Neural progenitor cell (in vitro differentiated cells): ENCODE measurements at regions not wholly inside any gene's neighbourhood (a gene's known extent, or its start where the extent isn't known, plus 50 kb on each side); places are given as distances from the start of the nearest gene placed in this dataset.

Experiments used
- CTCF ChIP-seq: fragments of 200-600 bp; sonication (generic); IDR thresholded peaks from 2 replicates; pipeline ENCODE4 v1.5.1; 2017; ENCODE audit warnings: antibody characterized with exemption, mild to moderate bottlenecking
- EZH2 ChIP-seq: fragments of 200-600 bp; sonication (generic); IDR thresholded peaks from 2 replicates; pipeline ENCODE4 v1.6.1; 2017; ENCODE audit warnings: antibody characterized with exemption, mild to moderate bottlenecking, moderate library complexity

- TF ChIP-seq CTCF (no peak), EZH2 (no peak)
Observed at GRCh38 chr6:40693768-40694167, 106.6 kb upstream of the LRFN2 start.
